ENCODE measurements at regions not wholly inside any gene's neighbourhood (a gene's known extent, or its start where the extent isn't known, plus 50 kb on each side); places are given as distances from the start of the nearest gene placed in this dataset.

DNA sequence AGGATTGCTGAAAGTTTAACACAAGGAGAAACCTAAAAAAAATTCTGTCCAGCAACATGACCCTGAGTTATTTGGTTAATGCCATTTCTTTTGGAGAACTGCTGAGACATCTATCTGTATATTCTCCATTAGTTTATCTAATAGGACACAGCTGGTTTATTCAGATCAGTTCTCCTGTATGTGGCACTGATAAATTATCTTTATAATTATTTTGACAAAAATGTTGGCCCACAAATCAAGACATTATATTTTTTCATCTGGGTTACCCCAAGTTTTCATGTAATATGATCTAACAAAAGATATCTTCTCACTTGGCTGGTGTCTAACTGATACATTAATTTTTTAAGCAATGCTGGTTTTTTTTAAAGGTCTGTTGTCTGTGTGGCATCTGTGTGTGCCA, 231.4 kb downstream of the KLF12 start:
- Histone ChIP-seq H3K4me3 (replicated peaks in 1 of 2; ENCODE audit: low read depth in 1 of 2, low read length in 2 of 2) (no peak overlapping the region), H4K20me1 (ENCODE audit: insufficient read depth) (no peaks in the 10 kb centered on the region), H3K27ac (ENCODE audit: low read depth, low read length) (no peak overlapping the region), H3K9me2 (ENCODE audit: insufficient read depth) (no peaks in the 10 kb centered on the region), H3K27me3 (ENCODE audit: insufficient read depth, low read length) (no peaks in the 10 kb centered on the region), H3K36me3 (ENCODE audit: control insufficient read depth in 1 of 2, insufficient read depth in 2 of 2, low read length in 2 of 2) (no peaks in the 10 kb centered on the region), H3K4me2 (ENCODE audit: low read length) (no peak overlapping the region), H2AFZ (ENCODE audit: low read depth, low read length, poor library complexity, severe bottlenecking) (no peak overlapping the region), H3K4me1 (ENCODE audit: control insufficient read depth in 1 of 2, insufficient read depth in 2 of 2, low read length in 2 of 2) (no peaks in the 10 kb centered on the region), H3K9me3 (ENCODE audit: control insufficient read depth in 1 of 2, insufficient read depth in 1 of 2, low read depth in 1 of 2, low read length in 2 of 2) (no peaks in the 10 kb centered on the region), H3K9ac (ENCODE audit: low read length) (no peak overlapping the region), H3K79me2 (ENCODE audit: insufficient read depth, low read length) (no peaks in the 10 kb centered on the region)
- BruUV-seq (replicated peaks): no TSS peak
- DNase-seq (ENCODE audit: low read depth, low spot score) (no peak), ATAC-seq (no peak)
- TF ChIP-seq FOSL1 (IDR thresholded peaks at IDR 0.05; ENCODE audit: low read depth) (no peak), JUND (IDR thresholded peaks at IDR 0.05) (no peak)
- TF ChIP-seq, protein P1, sequence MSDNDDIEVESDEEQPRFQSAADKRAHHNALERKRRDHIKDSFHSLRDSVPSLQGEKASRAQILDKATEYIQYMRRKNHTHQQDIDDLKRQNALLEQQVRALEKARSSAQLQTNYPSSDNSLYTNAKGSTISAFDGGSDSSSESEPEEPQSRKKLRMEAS (IDR thresholded peaks at IDR 0.05): no peak
- ChIA-PET RAD21 (ENCODE audit: low non-redundant PET in 1 of 2, low total read pairs in 2 of 2, uncharacterized antibody in 2 of 2, unreplicated experiment in 2 of 2) (no interaction called here), CTCF (no interaction called here), POLR2A (no interaction called here)
- intact Hi-C loops (cut with micrococcal nuclease): no loop called here

DNA sequence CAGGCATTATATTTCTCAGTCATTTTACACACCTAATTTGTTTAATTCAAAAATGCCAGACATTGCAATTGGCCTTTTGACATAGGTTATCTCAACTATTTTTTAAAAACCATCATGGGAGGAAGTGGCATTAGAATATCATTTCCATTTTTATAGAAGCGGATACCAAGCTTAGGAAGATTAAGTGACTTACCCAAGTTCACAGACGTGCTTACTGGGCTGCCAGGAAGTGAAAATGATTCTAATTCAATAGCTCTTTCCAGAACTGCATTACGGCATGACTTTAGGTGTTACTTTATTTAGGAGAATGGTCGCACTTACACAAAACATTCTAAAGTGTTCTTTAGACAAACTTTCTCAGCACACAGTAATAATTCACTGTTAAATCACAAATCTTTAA, 231.9 kb downstream of the KLF12 start:
- DNase-seq (ENCODE audit: low read depth, low spot score) (no peak), ATAC-seq (no peak)
- H3K9me3 ChIP-seq (ENCODE audit: control insufficient read depth in 1 of 2, insufficient read depth in 1 of 2, low read depth in 1 of 2, low read length in 2 of 2): no peaks in the 10 kb centered on the region
- no peaks in the 10 kb centered on the region for H4K20me1 ChIP-seq (ENCODE audit: insufficient read depth)
- H3K9me2 ChIP-seq (ENCODE audit: insufficient read depth): no peaks in the 10 kb centered on the region
- intact Hi-C loops (cut with micrococcal nuclease): no loop called here
- no TSS peak for BruUV-seq (replicated peaks)
- H3K79me2 ChIP-seq (ENCODE audit: insufficient read depth, low read length): no peaks in the 10 kb centered on the region
- no peaks in the 10 kb centered on the region for H3K4me1 ChIP-seq (ENCODE audit: control insufficient read depth in 1 of 2, insufficient read depth in 2 of 2, low read length in 2 of 2)
- H3K36me3 ChIP-seq (ENCODE audit: control insufficient read depth in 1 of 2, insufficient read depth in 2 of 2, low read length in 2 of 2): no peaks in the 10 kb centered on the region
- no peak overlapping the region for H3K4me3 ChIP-seq (replicated peaks in 1 of 2; ENCODE audit: low read depth in 1 of 2, low read length in 2 of 2)
- POLR2A ChIA-PET: no interaction called here
- H2AFZ ChIP-seq (ENCODE audit: low read depth, low read length, poor library complexity, severe bottlenecking): no peak overlapping the region
- no peak overlapping the region for H3K27ac ChIP-seq (ENCODE audit: low read depth, low read length)
- no peak overlapping the region for H3K4me2 ChIP-seq (ENCODE audit: low read length)
- RAD21 ChIA-PET (ENCODE audit: low non-redundant PET in 1 of 2, low total read pairs in 2 of 2, uncharacterized antibody in 2 of 2, unreplicated experiment in 2 of 2): no interaction called here
- H3K9ac ChIP-seq (ENCODE audit: low read length): no peak overlapping the region
- H3K27me3 ChIP-seq (ENCODE audit: insufficient read depth, low read length): no peaks in the 10 kb centered on the region
- CTCF ChIA-PET: no interaction called here
- TF ChIP-seq FOSL1 (IDR thresholded peaks at IDR 0.05; ENCODE audit: low read depth) (no peak), ELF1 (IDR thresholded peaks at IDR 0.05; ENCODE audit: borderline replicate concordance, low read depth) (no peak), YY1 (IDR thresholded peaks at IDR 0.05; ENCODE audit: extremely low read depth, insufficient replicate concordance, low read depth, low read length) (no peak), CEBPB (IDR thresholded peaks at IDR 0.05; ENCODE audit: low read depth) (no peak), SP1 (IDR thresholded peaks at IDR 0.05; ENCODE audit: low read depth) (no peak), POLR2A (IDR thresholded peaks at IDR 0.05; ENCODE audit: borderline replicate concordance, extremely low read depth, insufficient read depth, insufficient read length) (no peak), SIN3A (IDR thresholded peaks at IDR 0.05; ENCODE audit: low read depth) (no peak), RAD21 (IDR thresholded peaks at IDR 0.05; ENCODE audit: low read depth) (no peak), JUND (IDR thresholded peaks at IDR 0.05) (no peak), EGR1 (IDR thresholded peaks at IDR 0.05; ENCODE audit: low read depth) (no peak)
- TF ChIP-seq, protein P2, sequence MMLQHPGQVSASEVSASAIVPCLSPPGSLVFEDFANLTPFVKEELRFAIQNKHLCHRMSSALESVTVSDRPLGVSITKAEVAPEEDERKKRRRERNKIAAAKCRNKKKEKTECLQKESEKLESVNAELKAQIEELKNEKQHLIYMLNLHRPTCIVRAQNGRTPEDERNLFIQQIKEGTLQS (IDR thresholded peaks at IDR 0.05): no peak
- TF ChIP-seq, protein P3, sequence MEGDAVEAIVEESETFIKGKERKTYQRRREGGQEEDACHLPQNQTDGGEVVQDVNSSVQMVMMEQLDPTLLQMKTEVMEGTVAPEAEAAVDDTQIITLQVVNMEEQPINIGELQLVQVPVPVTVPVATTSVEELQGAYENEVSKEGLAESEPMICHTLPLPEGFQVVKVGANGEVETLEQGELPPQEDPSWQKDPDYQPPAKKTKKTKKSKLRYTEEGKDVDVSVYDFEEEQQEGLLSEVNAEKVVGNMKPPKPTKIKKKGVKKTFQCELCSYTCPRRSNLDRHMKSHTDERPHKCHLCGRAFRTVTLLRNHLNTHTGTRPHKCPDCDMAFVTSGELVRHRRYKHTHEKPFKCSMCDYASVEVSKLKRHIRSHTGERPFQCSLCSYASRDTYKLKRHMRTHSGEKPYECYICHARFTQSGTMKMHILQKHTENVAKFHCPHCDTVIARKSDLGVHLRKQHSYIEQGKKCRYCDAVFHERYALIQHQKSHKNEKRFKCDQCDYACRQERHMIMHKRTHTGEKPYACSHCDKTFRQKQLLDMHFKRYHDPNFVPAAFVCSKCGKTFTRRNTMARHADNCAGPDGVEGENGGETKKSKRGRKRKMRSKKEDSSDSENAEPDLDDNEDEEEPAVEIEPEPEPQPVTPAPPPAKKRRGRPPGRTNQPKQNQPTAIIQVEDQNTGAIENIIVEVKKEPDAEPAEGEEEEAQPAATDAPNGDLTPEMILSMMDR (IDR thresholded peaks at IDR 0.05 in 2 of 3, conservative IDR thresholded peaks at IDR 0.05 in 1 of 3; ENCODE audit: borderline replicate concordance in 1 of 3, insufficient read depth in 1 of 3, low read depth in 2 of 3, low read length in 2 of 3): no peak
- TF ChIP-seq, protein P4, sequence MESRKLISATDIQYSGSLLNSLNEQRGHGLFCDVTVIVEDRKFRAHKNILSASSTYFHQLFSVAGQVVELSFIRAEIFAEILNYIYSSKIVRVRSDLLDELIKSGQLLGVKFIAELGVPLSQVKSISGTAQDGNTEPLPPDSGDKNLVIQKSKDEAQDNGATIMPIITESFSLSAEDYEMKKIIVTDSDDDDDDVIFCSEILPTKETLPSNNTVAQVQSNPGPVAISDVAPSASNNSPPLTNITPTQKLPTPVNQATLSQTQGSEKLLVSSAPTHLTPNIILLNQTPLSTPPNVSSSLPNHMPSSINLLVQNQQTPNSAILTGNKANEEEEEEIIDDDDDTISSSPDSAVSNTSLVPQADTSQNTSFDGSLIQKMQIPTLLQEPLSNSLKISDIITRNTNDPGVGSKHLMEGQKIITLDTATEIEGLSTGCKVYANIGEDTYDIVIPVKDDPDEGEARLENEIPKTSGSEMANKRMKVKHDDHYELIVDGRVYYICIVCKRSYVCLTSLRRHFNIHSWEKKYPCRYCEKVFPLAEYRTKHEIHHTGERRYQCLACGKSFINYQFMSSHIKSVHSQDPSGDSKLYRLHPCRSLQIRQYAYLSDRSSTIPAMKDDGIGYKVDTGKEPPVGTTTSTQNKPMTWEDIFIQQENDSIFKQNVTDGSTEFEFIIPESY (IDR thresholded peaks at IDR 0.05; ENCODE audit: extremely low read depth, insufficient replicate concordance, low read length): no peak

All from HCT116 (cell line).